ENCODE measurements at regions not wholly inside any gene's neighbourhood (a gene's known extent, or its start where the extent isn't known, plus 50 kb on each side); places are given as distances from the start of the nearest gene placed in this dataset.

DNA sequence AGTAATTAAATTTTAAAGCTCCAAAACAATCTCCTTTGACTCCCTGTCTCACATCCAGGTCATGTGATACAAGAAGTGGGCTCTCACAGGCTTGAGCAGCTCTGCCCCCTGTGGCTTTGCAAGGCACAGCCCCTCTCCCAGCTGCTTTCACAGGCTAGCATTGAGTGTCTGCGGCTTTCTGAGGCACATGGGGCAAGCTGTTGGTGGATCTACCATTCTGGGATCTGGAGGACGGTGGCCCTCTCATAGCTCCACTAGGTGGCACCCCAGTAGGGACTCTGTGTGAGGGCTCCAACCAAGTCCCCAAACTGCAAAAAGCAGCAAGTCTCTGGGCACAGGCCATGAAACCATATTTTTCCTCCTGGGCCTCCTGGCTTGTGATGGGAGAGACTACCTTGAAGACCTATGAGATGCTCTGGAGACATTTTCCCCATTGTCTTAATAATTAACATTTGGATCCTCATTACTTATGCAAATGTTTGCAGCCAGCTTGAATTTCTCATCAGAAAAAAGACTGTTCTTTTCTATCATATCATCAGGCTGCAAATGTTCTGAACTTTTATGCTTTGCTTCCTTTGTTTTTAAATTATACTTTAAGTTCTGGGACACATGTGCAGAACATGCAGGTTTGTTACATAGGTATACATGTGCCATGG lies 554.1 kb upstream of the OLFM3 start:
- TF ChIP-seq YY1 (IDR thresholded peaks at IDR 0.05; ENCODE audit: insufficient read depth, insufficient read length): no peak
- TF ChIP-seq ZNF274 (IDR thresholded peaks at IDR 0.05; ENCODE audit: low read depth, low read length): no peak
- no peak for TF ChIP-seq SUZ12 (IDR thresholded peaks at IDR 0.05; ENCODE audit: extremely low read depth, insufficient read depth, insufficient read length)
